ENCODE measurements at regions not wholly inside any gene's neighbourhood (a gene's known extent, or its start where the extent isn't known, plus 50 kb on each side); places are given as distances from the start of the nearest gene placed in this dataset.

- DNase-seq, result no peak
Measured at GRCh38 chr2:145283131-145283530, 763.2 kb upstream of the ZEB2 start.

- no peak for DNase-seq
Measured at GRCh38 chr2:145277922-145278321, 758.0 kb upstream of the ZEB2 start.

- no peak for DNase-seq
Measured at GRCh38 chr2:145273840-145274239, 753.9 kb upstream of the ZEB2 start.

- no peak for DNase-seq
Measured at GRCh38 chr2:145268931-145269330, 749.0 kb upstream of the ZEB2 start.

GRCh38 chr2:145267451-145267850 is 747.5 kb upstream of the ZEB2 start:
- peak in 1 of 3 experiments; percentile 12 for DNase-seq

- no peak for DNase-seq
Measured at GRCh38 chr2:145265244-145265643, 745.3 kb upstream of the ZEB2 start.

- DNase-seq, result no peak
Measured at GRCh38 chr2:145260674-145261073, 740.8 kb upstream of the ZEB2 start.

GRCh38 chr2:145260081-145260480 is 740.2 kb upstream of the ZEB2 start:
- DNase-seq, result no peak

GRCh38 chr2:145258903-145259579 is 739.1 kb upstream of the ZEB2 start:
- peak in 1 of 3 experiments; percentile 30 for DNase-seq

- DNase-seq, result no peak
Measured at GRCh38 chr2:145257931-145258330, 738.0 kb upstream of the ZEB2 start.

- DNase-seq, result no peak
Measured at GRCh38 chr2:145256551-145256950, 736.6 kb upstream of the ZEB2 start.

GRCh38 chr2:145254291-145254690 is 734.4 kb upstream of the ZEB2 start:
- no peak for DNase-seq

- DNase-seq, result no peak
Measured at GRCh38 chr2:145253492-145253891, 733.6 kb upstream of the ZEB2 start.

- no peak for DNase-seq
Measured at GRCh38 chr2:145245268-145245870, 725.5 kb upstream of the ZEB2 start.

- no peak for DNase-seq
Measured at GRCh38 chr2:145235312-145235711, 715.4 kb upstream of the ZEB2 start.

- no peak for DNase-seq
Measured at GRCh38 chr2:145230546-145230945, 710.6 kb upstream of the ZEB2 start.

- no peak for DNase-seq
Measured at GRCh38 chr2:145228506-145228905, 708.6 kb upstream of the ZEB2 start.

- no peak for DNase-seq
Measured at GRCh38 chr2:145226901-145227300, 707.0 kb upstream of the ZEB2 start.

- DNase-seq, result no peak
Measured at GRCh38 chr2:145221516-145221915, 701.6 kb upstream of the ZEB2 start.

- peak; percentile 24 to 72 (median 29) for DNase-seq
Measured at GRCh38 chr2:145221032-145221431, 701.1 kb upstream of the ZEB2 start.

GRCh38 chr2:145220496-145220895 is 700.6 kb upstream of the ZEB2 start:
- peak; percentile 55 to 89 (median 69) for DNase-seq

- no peak for DNase-seq
Measured at GRCh38 chr2:145207884-145208283, 688.0 kb upstream of the ZEB2 start.

GRCh38 chr2:145206496-145207281 is 686.8 kb upstream of the ZEB2 start:
- DNase-seq, result no peak

- peak; percentile 5 to 53 (median 11) for DNase-seq
Measured at GRCh38 chr2:145203891-145204290, 684.0 kb upstream of the ZEB2 start.
